BLaER1 (cell line): ENCODE measurements at regions not wholly inside any gene's neighbourhood (a gene's known extent, or its start where the extent isn't known, plus 50 kb on each side); places are given as distances from the start of the nearest gene placed in this dataset.

ENCODE experiments used
- H3K27ac ChIP-seq: shearing (Covaris generic); formaldehyde crosslinking; 2 replicates; pipeline ENCODE4 v1.8.1; 2022
- H3K27me3 ChIP-seq: shearing (Covaris generic); formaldehyde crosslinking; 2 replicates; pipeline ENCODE4 v1.8.1; 2022
- H3K36me3 ChIP-seq: shearing (Covaris generic); formaldehyde crosslinking; 2 replicates; pipeline ENCODE4 v1.8.1; 2022
- H3K4me1 ChIP-seq: shearing (Covaris generic); formaldehyde crosslinking; 2 replicates; pipeline ENCODE4 v1.8.1; 2022
- H3K4me2 ChIP-seq: shearing (Covaris generic); formaldehyde crosslinking; 2 replicates; pipeline ENCODE4 v1.8.1; 2022
- H3K4me3 ChIP-seq: shearing (Covaris generic); formaldehyde crosslinking; 2 replicates; pipeline ENCODE4 v1.8.1; 2022
- H3K9ac ChIP-seq: shearing (Covaris generic); formaldehyde crosslinking; 2 replicates; pipeline ENCODE4 v1.8.1; 2022
- H3K9me3 ChIP-seq: shearing (Covaris generic); formaldehyde crosslinking; 2 replicates; pipeline ENCODE4 v1.8.1; 2022
- H4K20me1 ChIP-seq: shearing (Covaris generic); formaldehyde crosslinking; 2 replicates; pipeline ENCODE4 v1.8.1; 2022
- Cebpa-rat ChIP-seq: shearing (Covaris generic); IDR thresholded peaks from 2 replicates; pipeline ENCODE4 v1.8.1; 2022

DNA sequence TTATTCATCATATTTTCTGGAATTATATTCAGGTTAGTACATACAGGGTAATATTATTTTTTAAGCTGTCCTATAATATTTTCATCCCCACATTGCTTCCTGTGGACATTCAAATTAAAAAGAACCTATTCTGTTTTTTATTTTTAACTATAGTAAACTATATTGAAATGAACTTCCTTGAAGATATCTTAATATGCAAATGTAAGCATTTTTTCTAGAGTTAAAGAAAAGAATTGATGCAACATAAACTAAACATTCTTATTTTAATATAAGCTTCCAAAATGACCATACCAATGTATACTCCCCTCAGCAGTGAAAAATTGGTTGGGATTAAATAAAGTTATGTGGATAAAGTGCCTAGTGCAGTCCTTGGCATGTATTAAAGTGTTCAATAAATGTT, 416.6 kb downstream of the KIF2B start:
- H3K4me2 ChIP-seq, result no peak overlapping the region
- H3K4me3 ChIP-seq, result no peak overlapping the region
- H3K27ac ChIP-seq, result no peak overlapping the region
- no peak overlapping the region for H3K9ac ChIP-seq
- H3K36me3 ChIP-seq, result no peaks in the 10 kb centered on the region
- H3K27me3 ChIP-seq, result no peaks in the 10 kb centered on the region
- no peaks in the 10 kb centered on the region for H3K4me1 ChIP-seq
- no peaks in the 10 kb centered on the region for H3K9me3 ChIP-seq
- H4K20me1 ChIP-seq, result no peaks in the 10 kb centered on the region
- TF ChIP-seq Cebpa-rat, result no peak

DNA sequence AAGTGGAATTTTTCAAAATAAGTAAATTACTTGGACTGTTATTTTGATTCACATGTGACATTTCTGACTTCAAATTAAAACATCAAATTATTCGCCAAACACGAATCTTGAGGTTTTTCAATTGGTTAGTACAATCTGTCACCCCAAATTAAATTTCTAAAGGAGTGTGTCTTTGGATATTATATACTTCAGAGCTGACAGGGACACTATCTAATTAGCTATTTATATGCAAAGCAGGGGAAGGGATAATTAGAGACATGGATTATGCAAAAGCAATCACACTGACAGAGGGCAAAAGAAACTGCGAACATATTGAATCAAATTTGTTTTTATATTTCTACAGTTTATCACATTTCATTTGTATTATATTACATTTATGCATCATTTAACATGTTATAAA, 433.0 kb downstream of the KIF2B start:
- no peak overlapping the region for H3K9ac ChIP-seq
- no peaks in the 10 kb centered on the region for H3K27me3 ChIP-seq
- no peaks in the 10 kb centered on the region for H3K9me3 ChIP-seq
- no peaks in the 10 kb centered on the region for H3K36me3 ChIP-seq
- H3K4me3 ChIP-seq, result no peak overlapping the region
- no peak for TF ChIP-seq Cebpa-rat
- no peak overlapping the region for H3K27ac ChIP-seq
- H4K20me1 ChIP-seq, result no peaks in the 10 kb centered on the region
- H3K4me1 ChIP-seq, result no peaks in the 10 kb centered on the region
- H3K4me2 ChIP-seq, result no peak overlapping the region

DNA sequence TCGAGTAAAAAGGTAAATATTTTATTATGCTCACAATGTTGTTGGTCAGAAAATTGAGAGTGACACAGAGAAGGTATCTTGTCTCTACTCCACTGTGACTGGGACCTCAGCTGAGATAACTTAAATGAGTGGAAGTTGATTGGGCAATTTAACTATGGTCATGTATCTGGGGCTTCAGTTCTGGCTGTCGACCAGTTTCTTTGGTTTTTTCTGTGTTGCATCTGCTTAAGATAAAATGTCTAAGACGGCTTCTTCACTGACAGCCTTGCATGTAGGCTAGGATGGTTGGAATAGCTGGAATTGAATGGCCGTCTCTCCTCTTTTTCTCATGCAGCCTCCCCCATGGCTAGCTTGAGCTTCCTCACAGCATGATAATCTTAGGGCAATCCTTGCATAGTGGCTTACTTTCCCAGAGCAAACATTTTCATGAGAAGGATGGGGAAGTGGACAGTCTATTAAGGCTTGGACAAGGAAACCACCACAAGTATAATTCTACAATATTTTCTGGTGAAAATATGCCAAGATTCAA, 433.7 kb downstream of the KIF2B start:
- H3K4me3 ChIP-seq, result no peak overlapping the region
- H3K36me3 ChIP-seq, result no peaks in the 10 kb centered on the region
- no peak overlapping the region for H3K27ac ChIP-seq
- H4K20me1 ChIP-seq, result no peaks in the 10 kb centered on the region
- no peaks in the 10 kb centered on the region for H3K27me3 ChIP-seq
- no peaks in the 10 kb centered on the region for H3K9me3 ChIP-seq
- H3K4me2 ChIP-seq, result no peak overlapping the region
- no peaks in the 10 kb centered on the region for H3K4me1 ChIP-seq
- TF ChIP-seq Cebpa-rat, result no peak
- H3K9ac ChIP-seq, result no peak overlapping the region

DNA sequence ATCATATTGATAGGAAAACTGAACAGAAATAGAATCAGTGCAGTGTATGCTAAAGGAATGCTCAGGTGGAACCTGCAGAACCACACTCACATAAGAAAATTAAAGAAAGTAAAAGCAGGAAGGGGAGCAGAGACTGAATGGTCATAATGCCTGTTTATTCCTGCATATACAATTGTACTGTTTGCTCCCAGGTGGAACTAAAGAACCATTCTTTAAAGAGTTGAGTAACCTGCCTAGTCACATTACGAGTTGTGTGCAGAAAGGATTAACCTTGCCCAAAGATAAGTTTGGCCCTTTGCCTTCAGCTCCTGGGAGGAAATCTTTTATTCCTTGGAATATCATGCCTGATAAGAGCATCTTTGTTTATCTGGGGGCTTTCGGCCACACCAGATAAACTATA, 434.7 kb downstream of the KIF2B start:
- H4K20me1 ChIP-seq, result no peaks in the 10 kb centered on the region
- H3K36me3 ChIP-seq, result no peaks in the 10 kb centered on the region
- H3K9me3 ChIP-seq, result no peaks in the 10 kb centered on the region
- no peak for TF ChIP-seq Cebpa-rat
- H3K4me3 ChIP-seq, result no peak overlapping the region
- no peak overlapping the region for H3K4me2 ChIP-seq
- H3K4me1 ChIP-seq, result no peaks in the 10 kb centered on the region
- H3K9ac ChIP-seq, result no peak overlapping the region
- H3K27ac ChIP-seq, result no peak overlapping the region
- H3K27me3 ChIP-seq, result no peaks in the 10 kb centered on the region

DNA sequence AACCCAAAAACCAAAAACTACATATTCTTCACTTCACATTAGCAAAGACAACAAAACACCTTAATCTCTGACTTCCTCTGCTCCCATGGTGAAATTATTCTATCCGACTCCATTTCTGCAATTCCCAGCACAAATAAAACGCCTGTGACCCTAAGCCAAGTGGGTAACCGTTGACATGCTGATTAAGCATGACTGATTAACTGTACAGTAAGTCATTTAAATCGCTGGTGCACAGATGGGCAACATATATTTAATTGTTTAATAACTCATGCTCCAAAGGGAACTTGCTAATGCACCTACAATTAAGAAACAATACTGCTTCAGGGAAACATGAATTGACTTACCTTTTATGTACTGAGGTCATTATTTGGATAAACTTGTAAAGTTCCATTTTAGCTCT, 436.7 kb downstream of the KIF2B start:
- no peak for TF ChIP-seq Cebpa-rat
- Histone ChIP-seq H3K4me3 (no peak overlapping the region), H3K27me3 (no peaks in the 10 kb centered on the region), H3K9me3 (peaks cover 6% of the 10 kb centered on the region), H3K4me2 (no peak overlapping the region), H3K27ac (no peak overlapping the region), H4K20me1 (no peaks in the 10 kb centered on the region), H3K36me3 (no peaks in the 10 kb centered on the region), H3K4me1 (no peaks in the 10 kb centered on the region), H3K9ac (no peak overlapping the region)

DNA sequence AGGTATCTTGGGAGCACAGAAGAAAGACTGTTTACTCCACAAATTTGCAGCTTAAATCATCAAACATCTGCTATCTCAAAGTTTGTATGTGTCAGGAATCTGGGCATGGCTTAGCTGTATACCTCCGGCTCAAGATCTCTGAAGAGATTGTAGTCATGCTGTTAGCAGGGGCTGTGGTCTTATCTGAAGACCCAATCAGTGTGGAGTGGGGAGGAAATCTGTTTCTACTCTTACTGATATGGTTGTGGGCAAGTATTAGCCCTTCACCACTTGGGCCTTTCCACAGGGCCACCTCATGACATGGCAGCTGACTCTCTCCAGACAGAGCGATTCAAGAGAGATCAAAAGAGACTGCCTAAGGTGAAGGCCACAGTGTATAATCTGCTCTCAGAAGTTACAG, 438.7 kb downstream of the KIF2B start:
- no peak overlapping the region for H3K4me2 ChIP-seq
- H4K20me1 ChIP-seq, result no peaks in the 10 kb centered on the region
- H3K36me3 ChIP-seq, result no peaks in the 10 kb centered on the region
- H3K27me3 ChIP-seq, result no peaks in the 10 kb centered on the region
- no peak overlapping the region for H3K4me3 ChIP-seq
- H3K9me3 ChIP-seq, result peaks cover 14% of the 10 kb centered on the region
- no peak for TF ChIP-seq Cebpa-rat
- H3K9ac ChIP-seq, result no peak overlapping the region
- H3K27ac ChIP-seq, result no peak overlapping the region
- H3K4me1 ChIP-seq, result no peaks in the 10 kb centered on the region

DNA sequence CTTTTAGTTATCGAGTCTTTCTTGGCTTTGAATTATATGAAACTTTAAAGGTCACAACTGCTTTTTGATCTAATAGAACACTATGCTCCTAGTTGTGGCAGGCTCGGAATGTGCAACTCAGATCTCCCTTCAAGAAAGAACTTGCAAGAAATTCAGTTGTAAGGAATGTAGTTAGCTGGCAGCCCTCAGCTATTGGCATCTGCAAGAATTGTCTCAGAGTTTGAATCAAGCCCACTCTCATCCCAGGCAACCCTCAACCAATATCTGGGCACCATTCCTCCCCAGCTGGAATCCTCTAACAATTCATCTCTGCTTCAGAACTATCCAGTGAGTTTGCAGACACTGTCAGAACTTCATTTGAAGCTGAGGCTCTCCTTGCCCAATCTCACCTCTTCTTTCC, 447.2 kb downstream of the KIF2B start:
- Histone ChIP-seq H3K9me3 (peaks cover 4% of the 10 kb centered on the region), H3K4me2 (no peak overlapping the region), H3K36me3 (no peaks in the 10 kb centered on the region), H3K4me3 (no peak overlapping the region), H4K20me1 (no peaks in the 10 kb centered on the region), H3K27me3 (no peaks in the 10 kb centered on the region; the same call in 1 of the 2 replicates), H3K27ac (no peak overlapping the region), H3K9ac (no peak overlapping the region), H3K4me1 (no peaks in the 10 kb centered on the region)
- no peak for TF ChIP-seq Cebpa-rat

DNA sequence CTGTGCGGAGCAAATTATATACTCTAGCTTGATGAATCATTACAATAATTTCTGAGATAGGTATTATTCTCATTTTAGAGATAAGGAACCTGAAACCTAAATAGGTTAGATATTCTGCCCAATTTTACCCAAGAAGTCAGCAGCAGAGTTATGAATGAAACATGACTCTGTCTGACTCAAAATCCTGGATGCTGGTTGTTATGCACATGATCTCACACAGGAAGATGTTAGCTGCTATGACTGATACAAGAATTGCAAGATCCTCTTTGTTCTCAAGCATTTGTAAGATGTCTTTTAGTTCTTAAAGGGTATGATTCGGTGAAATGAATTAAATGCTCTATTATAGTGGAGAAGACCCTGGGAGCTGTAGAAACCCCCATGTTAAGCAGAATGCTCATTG, 447.8 kb downstream of the KIF2B start:
- Histone ChIP-seq H3K4me3 (no peak overlapping the region), H4K20me1 (no peaks in the 10 kb centered on the region), H3K27me3 (no peaks in the 10 kb centered on the region; the same call in 1 of the 2 replicates), H3K27ac (no peak overlapping the region), H3K9me3 (no peaks in the 10 kb centered on the region), H3K4me1 (no peaks in the 10 kb centered on the region), H3K9ac (no peak overlapping the region), H3K36me3 (no peaks in the 10 kb centered on the region), H3K4me2 (no peak overlapping the region)
- no peak for TF ChIP-seq Cebpa-rat

DNA sequence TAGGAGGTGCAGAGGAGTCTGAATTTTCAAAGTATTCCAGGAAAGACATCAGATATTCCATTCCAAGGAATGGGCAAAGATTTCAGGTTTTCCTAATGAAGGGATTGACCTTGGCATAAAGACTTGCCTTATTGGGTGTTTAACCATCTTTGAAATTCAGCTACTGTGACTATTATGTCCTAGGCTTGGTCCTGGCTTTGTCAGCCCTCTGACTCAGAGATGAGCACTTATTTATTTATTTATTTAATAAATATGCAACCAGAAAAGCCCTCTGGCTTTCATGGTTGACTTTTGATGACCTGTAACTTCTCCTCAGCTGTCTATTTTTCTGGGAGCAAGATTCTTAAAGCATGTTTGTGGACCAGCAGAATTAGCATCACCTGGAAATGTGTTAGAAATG, 455.1 kb downstream of the KIF2B start:
- Histone ChIP-seq H3K4me3 (no peak overlapping the region), H3K4me1 (no peaks in the 10 kb centered on the region), H4K20me1 (no peaks in the 10 kb centered on the region), H3K9me3 (no peaks in the 10 kb centered on the region), H3K27ac (no peak overlapping the region), H3K9ac (no peak overlapping the region), H3K36me3 (no peaks in the 10 kb centered on the region), H3K27me3 (no peaks in the 10 kb centered on the region), H3K4me2 (no peak overlapping the region)
- TF ChIP-seq Cebpa-rat, result no peak

DNA sequence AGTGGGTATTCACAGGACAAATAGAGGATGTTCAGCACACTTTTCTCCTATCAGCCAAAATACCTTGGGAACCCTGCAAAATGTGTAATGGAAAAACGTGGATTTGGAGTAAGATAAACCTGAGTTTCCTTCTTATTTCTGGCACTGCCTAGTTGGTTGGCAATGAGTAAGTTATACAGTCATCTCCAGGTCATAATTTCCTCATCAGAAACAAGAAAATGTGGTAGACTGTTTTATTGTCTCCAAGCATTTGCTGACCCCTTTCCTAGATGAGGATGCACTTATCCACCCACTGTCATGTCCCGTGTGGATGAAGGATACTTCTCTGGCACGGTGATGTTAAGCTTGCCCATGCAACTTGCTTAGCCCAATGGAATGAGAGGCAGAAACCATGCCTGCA, 458.0 kb downstream of the KIF2B start:
- H3K27ac ChIP-seq, result no peak overlapping the region
- no peaks in the 10 kb centered on the region for H3K9me3 ChIP-seq
- H4K20me1 ChIP-seq, result no peaks in the 10 kb centered on the region
- H3K4me2 ChIP-seq, result no peak overlapping the region
- H3K4me1 ChIP-seq, result no peaks in the 10 kb centered on the region
- no peaks in the 10 kb centered on the region for H3K27me3 ChIP-seq
- no peaks in the 10 kb centered on the region for H3K36me3 ChIP-seq
- no peak overlapping the region for H3K9ac ChIP-seq
- no peak overlapping the region for H3K4me3 ChIP-seq
- no peak for TF ChIP-seq Cebpa-rat

DNA sequence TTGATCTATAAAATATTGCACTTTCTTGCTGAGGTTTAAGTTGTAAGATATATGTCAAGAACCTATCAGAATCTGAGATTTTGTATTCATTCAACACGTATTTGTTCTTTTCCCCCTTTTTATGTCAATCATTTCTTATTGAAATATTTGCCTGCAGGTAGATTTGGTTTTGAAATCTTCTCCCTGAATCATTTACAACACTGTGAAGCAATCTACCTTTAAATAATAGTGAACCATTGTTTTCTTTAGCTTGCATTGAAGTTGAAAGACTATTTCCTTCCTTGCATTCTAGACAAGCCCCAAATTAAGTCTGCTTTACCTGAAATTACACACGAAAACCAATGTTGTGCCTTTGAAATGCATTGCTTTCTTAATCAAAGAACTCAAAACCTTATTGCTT, 460.2 kb downstream of the KIF2B start:
- Histone ChIP-seq H3K4me2 (no peak overlapping the region), H3K27me3 (no peaks in the 10 kb centered on the region), H3K9ac (no peak overlapping the region), H3K36me3 (no peaks in the 10 kb centered on the region), H3K4me3 (no peak overlapping the region), H3K27ac (no peak overlapping the region), H3K4me1 (no peaks in the 10 kb centered on the region), H4K20me1 (no peaks in the 10 kb centered on the region), H3K9me3 (peaks cover 10% of the 10 kb centered on the region)
- TF ChIP-seq Cebpa-rat, result no peak
